NCI-H1436 (cell line): ENCODE measurements at regions not wholly inside any gene's neighbourhood (a gene's known extent, or its start where the extent isn't known, plus 50 kb on each side); places are given as distances from the start of the nearest gene placed in this dataset.
"Not testable (repeated sequence)": the region's sequence is repeated elsewhere in the genome, so short reads cannot be mapped to it uniquely, and the experiment has no call there.

Experiments used
- DNase-seq: peaks from one replicate; lab custom pipeline; 2025; lab: John Stamatoyannopoulos, UW

GRCh38 chr15:98088307-98088945, 127.9 kb downstream of the ARRDC4 start:
- not testable (repeated sequence) for DNase-seq

GRCh38 chr15:98089352-98089751, 128.8 kb downstream of the ARRDC4 start:
- not testable (repeated sequence) for DNase-seq

- DNase-seq: not testable (repeated sequence)
Measured at GRCh38 chr15:98097986-98098385, 137.5 kb downstream of the ARRDC4 start.

- not testable (repeated sequence) for DNase-seq
Measured at GRCh38 chr15:98100606-98101005, 140.1 kb downstream of the ARRDC4 start.

DNA sequence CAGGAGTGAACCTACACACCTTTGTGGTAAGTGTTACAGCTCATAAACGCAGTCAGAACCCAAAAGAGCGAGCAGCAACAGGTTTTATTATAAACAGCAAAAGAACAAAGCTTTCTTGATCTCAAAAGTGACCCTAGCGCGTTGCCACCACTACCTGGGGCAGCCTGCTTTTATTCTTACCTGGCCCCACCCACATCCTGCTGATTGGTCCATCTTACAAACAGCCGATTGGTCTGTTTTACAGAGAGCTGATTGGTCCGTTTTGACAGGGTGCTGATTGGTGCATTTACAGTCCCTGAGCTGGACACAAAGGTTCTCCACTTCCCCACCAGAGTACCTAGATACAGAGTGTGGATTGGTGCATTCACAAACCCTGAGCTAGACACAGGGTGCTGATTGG, 143.1 kb downstream of the ARRDC4 start:
- DNase-seq: no peak

DNA sequence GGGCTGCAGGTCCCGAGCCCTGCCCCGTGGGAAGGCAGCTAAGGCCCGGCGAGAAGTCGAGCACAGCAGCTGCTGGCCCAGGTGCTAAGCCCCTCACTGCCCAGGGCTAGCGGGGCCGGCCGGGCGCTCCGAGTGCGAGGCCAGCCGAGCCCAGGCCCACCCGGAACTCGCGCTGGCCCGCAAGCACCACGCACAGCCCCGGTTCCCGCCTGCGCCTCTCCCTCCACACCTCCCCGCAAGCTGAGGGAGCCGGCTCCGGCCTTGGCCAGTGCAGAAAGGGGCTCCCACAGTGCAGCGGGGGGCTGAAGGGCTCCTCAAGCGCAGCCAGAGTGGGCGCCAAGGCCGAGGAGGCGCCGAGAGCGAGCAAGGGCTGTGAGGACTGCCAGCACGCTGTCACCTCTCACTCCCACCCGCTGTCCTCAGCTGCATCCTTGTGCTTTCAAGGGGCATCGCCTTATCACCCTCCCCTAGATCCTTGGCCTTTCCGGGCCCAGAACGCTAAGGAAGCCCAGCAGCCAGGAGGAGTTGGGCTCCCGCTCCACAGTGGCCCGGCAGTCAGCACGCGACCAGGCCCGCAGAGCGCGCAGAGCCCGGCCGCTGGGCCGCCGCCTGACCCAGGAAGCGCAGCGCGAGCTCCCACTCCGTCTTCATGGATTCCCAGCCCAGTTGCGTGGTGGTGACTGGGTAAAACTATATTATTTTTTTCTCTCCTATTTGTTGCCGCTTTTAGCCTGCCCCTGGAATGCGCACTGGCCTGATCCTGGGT, 144.1 kb downstream of the ARRDC4 start:
- not testable (repeated sequence) for DNase-seq

DNA sequence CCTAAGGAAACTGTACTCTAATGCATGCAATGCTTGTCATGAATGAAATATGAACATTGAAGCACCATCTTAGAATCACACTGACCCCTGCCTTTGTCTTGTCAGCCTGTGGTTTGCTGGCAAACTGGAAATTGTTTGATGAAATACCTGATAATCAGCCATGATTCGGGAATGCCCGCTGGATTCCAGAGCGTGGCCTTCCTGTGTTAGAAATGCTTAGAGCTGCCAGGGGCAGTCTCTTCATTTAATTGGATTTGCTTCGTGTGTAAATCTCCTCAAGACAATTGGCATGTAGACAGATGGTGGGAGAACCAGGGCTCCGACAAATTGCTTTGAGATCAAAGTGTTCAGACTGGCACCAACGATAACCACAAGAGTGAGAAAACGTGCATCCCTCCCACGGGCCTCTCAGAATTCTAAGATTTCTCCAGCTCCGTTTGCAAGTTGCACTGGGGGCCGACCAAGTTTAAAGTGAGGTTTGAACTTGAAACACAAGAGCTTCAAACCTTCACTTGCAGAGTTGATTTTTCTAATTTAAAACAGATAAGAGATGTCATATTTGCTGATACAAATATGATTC, 146.2 kb downstream of the ARRDC4 start:
- DNase-seq: not testable (repeated sequence)

- DNase-seq: no peak
Measured at GRCh38 chr15:98111806-98112205, 151.3 kb downstream of the ARRDC4 start.

- no peak for DNase-seq
Measured at GRCh38 chr15:98113327-98113726, 152.8 kb downstream of the ARRDC4 start.

DNA sequence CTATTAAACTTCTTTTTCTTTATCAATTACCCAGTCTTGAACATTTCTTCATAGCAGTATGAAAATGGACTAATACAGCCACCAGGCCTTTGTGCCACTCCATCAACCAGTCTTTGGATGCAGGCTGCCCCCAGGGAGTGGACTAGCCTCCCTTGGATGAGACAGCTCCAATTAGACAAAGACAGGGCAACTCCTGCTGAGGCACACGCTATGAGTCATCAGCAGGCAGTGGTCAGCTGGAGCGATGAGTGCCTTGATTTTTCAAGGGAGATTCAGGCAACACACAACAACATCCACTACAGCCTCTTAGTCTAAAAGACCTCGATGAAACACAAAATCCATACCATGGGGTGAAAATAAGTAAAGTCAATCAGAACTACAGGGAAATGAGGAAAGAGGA, 160.1 kb downstream of the ARRDC4 start:
- no peak for DNase-seq

DNA sequence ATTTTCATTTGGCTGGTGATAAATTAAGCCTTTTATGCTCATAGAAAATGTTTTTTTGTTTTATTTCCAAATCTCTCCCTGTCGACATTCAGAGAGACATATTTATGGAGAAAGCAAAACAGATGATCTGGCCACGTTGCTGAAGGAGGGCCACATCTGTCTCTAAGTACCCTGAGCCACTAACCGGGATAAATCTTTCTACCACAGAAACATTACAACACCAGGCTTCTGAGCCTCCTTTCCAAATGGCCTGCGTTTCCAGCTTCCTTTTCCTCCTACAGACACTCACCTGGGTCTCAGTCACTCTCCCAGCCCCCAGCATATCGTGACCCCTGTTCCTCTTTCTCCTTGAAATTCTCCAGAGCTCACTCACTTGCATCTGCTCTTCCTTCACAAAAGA, 161.0 kb downstream of the ARRDC4 start:
- no peak for DNase-seq

DNA sequence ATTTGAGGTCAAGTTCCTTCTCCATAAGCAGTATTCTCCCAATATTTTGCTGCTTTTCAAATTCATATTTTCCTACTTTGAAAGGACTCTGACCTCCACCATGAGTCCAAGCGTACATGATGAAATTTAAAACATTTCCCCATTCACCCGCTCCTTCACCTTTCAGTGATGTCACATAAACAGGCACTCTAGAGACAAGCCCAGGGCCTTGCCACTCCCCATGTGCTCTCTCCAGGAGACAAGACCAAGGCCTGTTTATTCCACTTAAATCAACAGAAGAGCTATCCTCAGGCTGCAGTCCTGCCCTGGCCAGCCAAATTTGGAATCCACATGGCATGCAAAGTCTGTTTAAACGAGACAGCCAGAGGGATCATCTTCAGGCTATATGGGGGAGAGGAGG, 161.5 kb downstream of the ARRDC4 start:
- DNase-seq: no peak

DNA sequence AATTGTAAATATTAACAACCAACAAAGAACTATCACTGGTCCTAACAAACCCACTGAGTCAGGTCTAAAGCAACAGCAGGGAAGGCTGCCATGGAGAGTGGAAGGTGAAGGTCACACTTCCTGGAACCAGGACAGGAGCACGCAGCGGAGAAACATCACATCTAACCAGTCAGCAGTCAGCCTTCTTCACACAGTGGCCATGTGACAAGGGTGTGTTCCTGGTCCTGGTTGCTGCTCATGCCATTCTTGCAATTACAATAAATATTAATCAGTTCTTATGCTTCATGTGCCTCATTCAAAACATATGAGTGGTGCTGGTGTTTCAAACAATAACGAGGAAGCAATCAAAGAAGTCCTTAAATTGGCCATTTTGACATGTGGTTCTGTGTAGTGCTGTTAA, 162.8 kb downstream of the ARRDC4 start:
- no peak for DNase-seq

GRCh38 chr15:98123834-98124233, 163.3 kb downstream of the ARRDC4 start:
- no peak for DNase-seq

- no peak for DNase-seq
Measured at GRCh38 chr15:98124581-98124980, 164.1 kb downstream of the ARRDC4 start.

DNA sequence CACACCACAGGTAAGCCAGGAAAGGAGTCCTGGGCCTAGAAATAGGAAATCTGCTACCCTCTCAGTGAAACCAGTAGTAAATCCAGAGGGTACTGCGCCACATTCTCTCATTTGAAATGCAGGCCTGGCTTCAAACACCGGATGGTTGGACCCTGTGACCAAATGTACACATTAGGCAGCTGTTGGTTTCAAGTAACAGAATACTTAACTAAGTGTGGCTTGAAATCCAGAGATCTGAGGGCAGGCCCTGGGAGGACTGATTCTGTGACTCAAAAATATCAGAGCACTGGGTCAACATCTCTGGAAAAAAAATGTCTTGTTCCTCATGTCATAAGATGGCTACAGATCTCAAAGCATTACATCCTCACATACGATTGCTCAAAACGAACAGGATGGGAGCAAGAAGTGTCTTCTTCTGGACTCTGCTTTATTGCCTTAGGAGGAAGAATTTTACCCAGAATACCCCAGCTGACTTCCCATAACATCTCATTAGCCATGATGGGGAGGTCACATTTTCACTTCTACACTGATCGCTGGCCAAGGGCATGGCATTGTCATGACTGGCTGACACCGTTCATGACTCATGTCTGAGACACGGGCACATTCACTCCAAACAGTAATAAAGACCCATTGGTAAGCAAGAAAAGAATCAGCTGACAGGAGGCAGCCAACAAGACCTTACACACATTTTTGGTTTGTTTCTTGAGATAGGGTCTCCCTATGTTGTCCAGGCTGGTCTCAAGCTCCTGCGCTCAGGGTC, 166.0 kb downstream of the ARRDC4 start:
- no peak for DNase-seq

- no peak for DNase-seq
Measured at GRCh38 chr15:98127586-98127985, 167.1 kb downstream of the ARRDC4 start.

DNA sequence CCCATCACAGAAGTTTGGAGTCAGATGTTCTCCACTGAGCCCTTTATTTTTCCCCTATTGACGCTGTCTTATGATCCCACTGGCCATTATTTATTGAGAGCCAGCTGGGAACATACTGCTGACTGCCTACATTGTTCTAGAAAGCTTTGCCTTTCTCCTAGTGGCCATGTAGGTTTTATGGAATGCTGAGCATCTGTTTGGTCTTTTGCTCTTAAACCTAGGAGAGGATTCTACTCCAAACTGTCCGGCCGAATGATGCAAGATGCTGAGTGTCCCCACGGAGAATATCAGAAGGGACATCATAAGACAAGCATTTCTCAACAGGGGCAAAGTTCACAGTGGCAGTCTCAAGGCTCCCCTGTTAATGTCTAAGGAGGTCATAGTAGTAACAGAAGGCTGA, 171.4 kb downstream of the ARRDC4 start:
- DNase-seq: no peak

DNA sequence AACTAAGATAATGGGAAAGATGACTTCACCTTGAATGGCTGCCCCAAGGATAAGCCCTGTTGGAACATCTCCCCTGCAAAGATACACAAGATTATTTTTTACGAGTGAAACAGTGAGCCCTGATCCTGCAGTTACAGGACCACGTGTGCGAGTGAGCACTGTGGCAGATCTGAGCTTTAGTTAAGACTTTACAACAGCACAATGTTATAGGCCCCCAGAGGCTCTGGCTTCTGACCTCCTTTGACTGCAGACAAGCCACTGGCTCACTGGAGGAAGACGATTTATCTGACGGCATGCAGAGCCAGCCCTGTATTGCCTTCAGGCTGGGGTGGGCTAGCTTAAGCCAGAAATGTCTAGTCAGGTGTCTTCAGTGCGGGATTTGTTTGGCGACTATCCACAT, 174.4 kb downstream of the ARRDC4 start:
- no peak for DNase-seq

DNA sequence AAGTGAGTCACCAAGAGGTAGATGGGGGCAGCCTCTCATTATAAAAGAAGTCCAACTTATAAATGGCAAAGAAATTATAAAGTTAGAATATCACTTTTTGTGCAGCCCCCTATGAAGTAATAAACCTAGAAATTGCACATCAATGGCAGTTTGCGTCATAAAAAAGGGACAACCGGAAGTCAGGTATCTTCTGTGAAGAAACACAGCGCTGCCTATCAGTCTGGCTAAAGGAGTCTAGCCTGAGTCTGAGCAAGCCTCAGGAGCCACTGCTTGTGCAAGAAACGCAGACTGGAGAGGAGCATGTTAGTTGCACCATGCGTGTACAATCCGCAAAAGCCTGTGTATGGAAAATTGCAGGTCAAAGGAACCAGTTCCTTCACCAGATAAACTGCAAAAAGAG, 178.4 kb downstream of the ARRDC4 start:
- DNase-seq: no peak

GRCh38 chr15:98139337-98139736, 178.8 kb downstream of the ARRDC4 start:
- no peak for DNase-seq

DNA sequence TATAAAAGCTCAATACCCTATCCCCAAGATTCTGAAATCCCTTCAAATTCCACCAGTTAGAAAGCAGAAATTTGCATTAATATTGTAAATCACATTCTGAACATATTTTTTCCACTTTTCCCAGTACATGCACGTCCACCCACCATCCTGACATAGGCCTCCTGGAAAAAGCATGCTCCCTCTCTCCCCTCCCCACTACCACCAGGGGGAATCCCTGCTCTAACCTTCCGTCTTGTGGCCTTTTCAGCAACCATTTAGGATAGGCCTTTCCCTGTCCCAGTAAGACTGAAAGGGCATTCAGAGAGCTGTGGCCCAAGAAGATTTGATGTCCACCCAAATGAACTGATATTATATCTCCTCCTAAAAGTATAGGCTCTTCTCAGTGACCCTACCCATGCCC, 182.1 kb downstream of the ARRDC4 start:
- DNase-seq: no peak

DNA sequence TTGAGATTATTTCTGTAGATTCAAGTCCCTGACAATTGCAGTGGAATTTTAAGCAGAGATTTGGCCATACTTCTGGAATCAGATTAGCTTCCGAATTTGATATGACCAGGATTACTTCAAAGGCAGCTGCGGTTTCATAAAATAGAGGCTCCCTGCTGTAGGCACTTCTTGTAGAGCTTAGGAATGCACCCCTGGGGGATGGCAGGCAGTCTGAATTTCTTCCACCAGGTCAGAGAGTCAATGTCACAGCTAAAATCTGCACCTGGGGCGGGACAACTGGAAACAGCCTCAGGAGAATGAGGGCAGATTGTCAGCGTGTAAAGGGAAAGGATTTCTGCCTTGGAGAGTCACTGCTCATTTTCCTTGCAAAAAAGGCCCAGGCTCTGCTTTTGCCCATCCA, 182.6 kb downstream of the ARRDC4 start:
- no peak for DNase-seq
